ENCODE measurements at regions not wholly inside any gene's neighbourhood (a gene's known extent, or its start where the extent isn't known, plus 50 kb on each side); places are given as distances from the start of the nearest gene placed in this dataset.

DNA sequence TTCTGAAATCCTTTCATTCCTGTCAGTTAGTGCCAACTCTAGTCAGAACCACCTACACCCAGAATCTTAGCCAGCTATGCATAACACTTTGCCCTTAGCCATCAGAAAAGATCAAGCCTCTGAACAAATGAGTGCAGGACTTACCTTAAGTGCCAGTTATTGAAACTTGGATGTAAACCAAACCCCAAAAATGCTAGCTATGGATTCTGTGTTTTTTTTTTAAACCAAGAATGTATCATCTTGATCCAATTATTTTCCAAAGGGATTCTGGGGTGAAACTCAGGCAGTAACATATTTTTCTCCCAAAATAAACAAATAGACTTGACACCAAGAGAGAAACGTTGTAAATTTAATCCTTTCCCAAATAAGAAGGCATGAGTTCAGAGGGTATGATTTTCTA, 538.6 kb upstream of the ADAMTS5 start:
- Histone ChIP-seq H3K27me3 (ENCODE audit: control insufficient read depth in 3 of 3, insufficient read depth in 3 of 3, low read length in 2 of 3) (no peaks in the 10 kb centered on the region), H3K36me3 (ENCODE audit: control insufficient read depth in 4 of 4, insufficient read depth in 4 of 4, low read length in 4 of 4) (no peaks in the 10 kb centered on the region), H3K4me3 (no peak overlapping the region), H3K4me1 (ENCODE audit: control insufficient read depth in 5 of 5, insufficient read depth in 5 of 5, low read length in 5 of 5) (no peaks in the 10 kb centered on the region), H3K27ac (ENCODE audit: low read depth in 1 of 2, low read length in 1 of 2) (no peak overlapping the region), H3K9ac (ENCODE audit: insufficient read depth in 1 of 2, low read length in 2 of 2) (no peak overlapping the region), H3K9me3 (ENCODE audit: control insufficient read depth in 4 of 4, insufficient read depth in 3 of 4, low read length in 3 of 4) (peaks cover 0 to 3% (median 0%) of the 10 kb centered on the region in 4 donors)
- 20 to 51% methylated on average over 1 of the region's 1 CpG for WGBS, 2 donors
- DNase-seq = no peak
- TF ChIP-seq, protein P1, sequence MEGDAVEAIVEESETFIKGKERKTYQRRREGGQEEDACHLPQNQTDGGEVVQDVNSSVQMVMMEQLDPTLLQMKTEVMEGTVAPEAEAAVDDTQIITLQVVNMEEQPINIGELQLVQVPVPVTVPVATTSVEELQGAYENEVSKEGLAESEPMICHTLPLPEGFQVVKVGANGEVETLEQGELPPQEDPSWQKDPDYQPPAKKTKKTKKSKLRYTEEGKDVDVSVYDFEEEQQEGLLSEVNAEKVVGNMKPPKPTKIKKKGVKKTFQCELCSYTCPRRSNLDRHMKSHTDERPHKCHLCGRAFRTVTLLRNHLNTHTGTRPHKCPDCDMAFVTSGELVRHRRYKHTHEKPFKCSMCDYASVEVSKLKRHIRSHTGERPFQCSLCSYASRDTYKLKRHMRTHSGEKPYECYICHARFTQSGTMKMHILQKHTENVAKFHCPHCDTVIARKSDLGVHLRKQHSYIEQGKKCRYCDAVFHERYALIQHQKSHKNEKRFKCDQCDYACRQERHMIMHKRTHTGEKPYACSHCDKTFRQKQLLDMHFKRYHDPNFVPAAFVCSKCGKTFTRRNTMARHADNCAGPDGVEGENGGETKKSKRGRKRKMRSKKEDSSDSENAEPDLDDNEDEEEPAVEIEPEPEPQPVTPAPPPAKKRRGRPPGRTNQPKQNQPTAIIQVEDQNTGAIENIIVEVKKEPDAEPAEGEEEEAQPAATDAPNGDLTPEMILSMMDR (IDR thresholded peaks at IDR 0.05; ENCODE audit: control extremely low read depth, extremely low read depth) = no peak
- no peak for ATAC-seq (ENCODE audit: insufficient read depth, low FRiP score)

DNA sequence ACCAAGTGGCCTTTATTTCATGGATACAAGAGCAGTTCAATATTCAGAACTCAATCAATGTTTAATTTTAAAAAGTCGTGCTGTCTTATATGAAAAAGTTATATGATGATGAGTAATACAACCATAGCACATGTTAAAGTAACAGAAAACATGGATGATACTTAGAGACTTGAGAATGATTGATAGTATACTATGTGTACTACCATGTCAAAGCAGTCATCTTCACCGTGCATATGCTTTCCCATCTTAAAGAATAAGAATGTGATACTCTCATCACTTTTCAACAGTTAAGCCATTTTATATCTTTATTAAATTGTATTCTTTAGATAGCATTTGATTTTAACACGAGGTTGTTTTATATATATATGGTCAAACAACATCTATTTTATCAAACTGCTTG, 535.9 kb upstream of the ADAMTS5 start:
- TF ChIP-seq, protein P1 (IDR thresholded peaks at IDR 0.05; ENCODE audit: control extremely low read depth, extremely low read depth) = no peak
- Histone ChIP-seq H3K9ac (ENCODE audit: insufficient read depth in 1 of 2, low read length in 2 of 2) (no peak overlapping the region), H3K27me3 (ENCODE audit: control insufficient read depth in 3 of 3, insufficient read depth in 3 of 3, low read length in 2 of 3) (no peaks in the 10 kb centered on the region), H3K9me3 (ENCODE audit: control insufficient read depth in 4 of 4, insufficient read depth in 3 of 4, low read length in 3 of 4) (peaks cover 0 to 3% (median 0%) of the 10 kb centered on the region in 4 donors), H3K4me1 (ENCODE audit: control insufficient read depth in 5 of 5, insufficient read depth in 5 of 5, low read length in 5 of 5) (no peaks in the 10 kb centered on the region), H3K27ac (ENCODE audit: low read depth in 1 of 2, low read length in 1 of 2) (no peak overlapping the region), H3K4me3 (no peak overlapping the region), H3K36me3 (ENCODE audit: control insufficient read depth in 4 of 4, insufficient read depth in 4 of 4, low read length in 4 of 4) (no peaks in the 10 kb centered on the region)
- DNase-seq (no peak), ATAC-seq (ENCODE audit: insufficient read depth, low FRiP score) (no peak)
- WGBS, 2 donors = 85% methylated on average over 3 of the region's 3 CpGs

DNA sequence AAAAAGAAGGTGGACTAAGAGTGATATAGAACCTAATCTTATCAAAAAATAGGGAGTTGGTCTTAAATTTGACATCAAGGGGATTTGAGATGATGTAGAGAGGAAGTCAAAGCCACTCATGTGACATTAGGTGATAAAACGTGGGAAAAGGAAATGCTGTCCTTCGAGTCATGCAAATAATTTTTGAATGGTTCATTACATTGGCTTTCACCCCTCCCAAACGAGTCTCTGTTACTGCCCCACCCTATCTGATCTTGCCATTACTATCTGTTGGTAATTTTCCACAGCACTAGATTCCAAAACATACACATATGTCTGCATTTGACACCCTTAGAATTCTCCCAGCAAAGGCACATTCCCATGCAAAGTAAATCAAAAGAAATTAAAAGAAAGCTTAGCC, 531.1 kb upstream of the ADAMTS5 start:
- 25 to 26% methylated on average over 3 of the region's 3 CpGs for WGBS, 2 donors
- Histone ChIP-seq H3K4me3 (no peak overlapping the region), H3K9me3 (ENCODE audit: control insufficient read depth in 4 of 4, insufficient read depth in 3 of 4, low read length in 3 of 4) (no peaks in the 10 kb centered on the region), H3K27me3 (ENCODE audit: control insufficient read depth in 3 of 3, insufficient read depth in 3 of 3, low read length in 2 of 3) (no peaks in the 10 kb centered on the region), H3K9ac (ENCODE audit: insufficient read depth in 1 of 2, low read length in 2 of 2) (no peak overlapping the region), H3K27ac (ENCODE audit: low read depth in 1 of 2, low read length in 1 of 2) (no peak overlapping the region), H3K36me3 (ENCODE audit: control insufficient read depth in 4 of 4, insufficient read depth in 4 of 4, low read length in 4 of 4) (no peaks in the 10 kb centered on the region), H3K4me1 (ENCODE audit: control insufficient read depth in 5 of 5, insufficient read depth in 5 of 5, low read length in 5 of 5) (peaks cover 0 to 17% (median 0%) of the 10 kb centered on the region in 5 donors)
- no peak for DNase-seq
- TF ChIP-seq, protein P1 (IDR thresholded peaks at IDR 0.05; ENCODE audit: control extremely low read depth, extremely low read depth) = no peak
- ATAC-seq (ENCODE audit: insufficient read depth, low FRiP score) = no peak

DNA sequence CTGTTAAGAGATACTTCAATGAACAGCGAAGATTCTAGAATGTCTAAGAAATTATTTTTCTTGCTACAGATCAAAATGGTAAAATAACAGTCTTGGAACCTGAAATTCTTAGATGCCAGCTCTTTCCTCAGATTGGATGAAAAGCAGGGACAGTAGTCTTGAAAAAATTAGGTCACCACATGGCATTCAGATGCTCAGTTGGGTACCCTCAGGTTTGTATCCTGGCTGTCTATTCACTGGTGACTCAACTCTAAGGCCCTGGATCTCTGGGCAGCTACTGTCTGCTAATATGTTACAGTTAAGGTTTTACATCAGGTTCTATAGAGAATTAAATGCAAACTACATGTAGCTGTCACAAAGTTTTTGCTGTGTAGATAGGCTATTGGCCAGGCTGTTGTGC, 528.9 kb upstream of the ADAMTS5 start:
- TF ChIP-seq, protein P1 (IDR thresholded peaks at IDR 0.05; ENCODE audit: control extremely low read depth, extremely low read depth) = no peak

More for the DNA sequence above, 528.9 kb upstream of the ADAMTS5 start:
- ATAC-seq (ENCODE audit: insufficient read depth, low FRiP score) (no peak), DNase-seq (no peak)
- WGBS, 2 donors = 93 to 97% methylated on average over 1 of the region's 1 CpG
- H3K4me3 ChIP-seq = no peak overlapping the region
- no peak overlapping the region for H3K27ac ChIP-seq (ENCODE audit: low read depth in 1 of 2, low read length in 1 of 2)
- no peak overlapping the region for H3K9ac ChIP-seq (ENCODE audit: insufficient read depth in 1 of 2, low read length in 2 of 2)
- H3K36me3 ChIP-seq (ENCODE audit: control insufficient read depth in 4 of 4, insufficient read depth in 4 of 4, low read length in 4 of 4) = no peaks in the 10 kb centered on the region
- H3K27me3 ChIP-seq (ENCODE audit: control insufficient read depth in 3 of 3, insufficient read depth in 3 of 3, low read length in 2 of 3) = no peaks in the 10 kb centered on the region
- peaks cover 0 to 27% (median 0%) of the 10 kb centered on the region in 5 donors for H3K4me1 ChIP-seq (ENCODE audit: control insufficient read depth in 5 of 5, insufficient read depth in 5 of 5, low read length in 5 of 5)
- H3K9me3 ChIP-seq (ENCODE audit: control insufficient read depth in 4 of 4, insufficient read depth in 3 of 4, low read length in 3 of 4) = no peaks in the 10 kb centered on the region

All from lung (tissue), 11 donors.